Endothelial cell of umbilical vein (primary cell): ENCODE measurements at regions not wholly inside any gene's neighbourhood (a gene's known extent, or its start where the extent isn't known, plus 50 kb on each side); places are given as distances from the start of the nearest gene placed in this dataset.

Experiments used
- BruUV-seq: library from RNA; stranded (reverse); fragments of 400-500 nt; replicated peaks from 2 replicates; lab custom pipeline; 2021; lab: Mats Ljungman, UMichigan
- CTCF ChIA-PET: fragments of 300-600, 350-600 bp; sonication (Branson Sonifier 250); formaldehyde crosslinking; loops from one replicate; lab custom pipeline; 2021; ENCODE audit warnings: antibody characterized with exemption, inconsistent platforms; lab: Charles Lee
- POLR2A ChIA-PET: fragments of 300-600, 350-600 bp; sonication (Branson Sonifier 250); formaldehyde crosslinking; loops from one replicate; lab custom pipeline; 2021; ENCODE audit warnings: antibody characterized with exemption, inconsistent platforms; lab: Charles Lee
- DNase-seq: peaks from one replicate; pipeline ENCODE4 v3.0.0-alpha.2; 2011; ENCODE audit warnings: low read depth, low spot score
- FAIRE-seq: peaks from 2 replicates; lab custom pipeline; 2011; peaks lifted over from hg19 to GRCh38; lab: Jason Lieb, UNC
- H2AFZ ChIP-seq: 2 replicates; pipeline ENCODE4 v1.6.0; 2012; ENCODE audit warnings: low read depth, low read length, control low read depth, inconsistent platforms
- H3K27ac ChIP-seq: 2 replicates; pipeline ENCODE4 v1.5.1; 2011; ENCODE audit warnings: low read depth, mild to moderate bottlenecking, control low read depth, low read length, moderate library complexity; ENCODE audit not compliant: insufficient read depth
- H3K27me3 ChIP-seq, 2 experiments: 2 replicates each; pipeline versions ENCODE4 v1.6.0 to v1.6.1; 2011; ENCODE audit warnings: low read length in 2 of 2, mixed read lengths in 1 of 2; ENCODE audit not compliant: control insufficient read depth in 2 of 2, insufficient read depth in 2 of 2
- H3K36me3 ChIP-seq, 2 experiments: 2 replicates in 1 of 2; 3 replicates in 1 of 2; pipeline ENCODE4 v1.5.1; 2011; ENCODE audit warnings: low read length in 2 of 2, mild to moderate bottlenecking in 1 of 2, moderate library complexity in 1 of 2; ENCODE audit not compliant: control insufficient read depth in 2 of 2, insufficient read depth in 2 of 2; ENCODE audit errors: extremely low read depth in 1 of 2
- H3K4me1 ChIP-seq: 3 replicates; pipeline ENCODE4 v1.5.1; 2011; ENCODE audit warnings: mild to moderate bottlenecking, low read length; ENCODE audit not compliant: control insufficient read depth, insufficient read depth; ENCODE audit errors: extremely low read depth
- H3K4me2 ChIP-seq: 2 replicates; pipeline ENCODE4 v1.6.1; 2011; ENCODE audit warnings: low read length, control low read depth, mixed read lengths; ENCODE audit not compliant: insufficient read depth
- H3K4me3 ChIP-seq, 3 experiments: fragments of 200-600 bp in 1 of 3; sonication (generic), shearing (Covaris generic) in 1 of 3; replicated peaks in 1 of 3; 2 replicates each; pipeline ENCODE4 v1.5.1; 2011 to 2016; ENCODE audit warnings: control low read depth in 3 of 3, low read length in 3 of 3, mild to moderate bottlenecking in 2 of 3, inconsistent platforms in 1 of 3, low read depth in 1 of 3, moderate library complexity in 1 of 3; ENCODE audit not compliant: insufficient read depth in 1 of 3
- H3K79me2 ChIP-seq: 2 replicates; pipeline ENCODE4 v1.6.0; 2012; ENCODE audit warnings: low read length, inconsistent platforms; ENCODE audit not compliant: control insufficient read depth, insufficient read depth
- H3K9ac ChIP-seq: replicated peaks from 2 replicates; pipeline ENCODE3; 2011; ENCODE audit warnings: low read length, control low read depth; ENCODE audit not compliant: insufficient read depth; ENCODE audit errors: extremely low read depth
- H3K9me1 ChIP-seq: replicated peaks from 3 replicates; pipeline ENCODE4 v1.6.0; 2011; ENCODE audit warnings: mild to moderate bottlenecking, low read length; ENCODE audit not compliant: control insufficient read depth, insufficient read depth; ENCODE audit errors: extremely low read depth
- H3K9me3 ChIP-seq: replicated peaks from 2 replicates; pipeline ENCODE4 v1.5.1; 2012; ENCODE audit warnings: low read length, inconsistent platforms; ENCODE audit not compliant: control insufficient read depth, insufficient read depth
- H4K20me1 ChIP-seq: replicated peaks from 2 replicates; pipeline ENCODE3; 2011; ENCODE audit warnings: mild to moderate bottlenecking, low read length; ENCODE audit not compliant: control insufficient read depth, insufficient read depth; ENCODE audit errors: extremely low read depth
- CTCF ChIP-seq, 2 donors: IDR thresholded peaks; 1 replicate in 1 of 2; 2 replicates in 1 of 2; pipeline ENCODE4 v1.5.1; 2011; ENCODE audit warnings: low read length in 2 of 2, mild to moderate bottlenecking in 2 of 2, moderate library complexity in 2 of 2, control low read depth in 1 of 2, inconsistent platforms in 1 of 2, low read depth in 1 of 2; ENCODE audit not compliant: insufficient read depth in 1 of 2; ENCODE audit errors: extremely low read depth in 1 of 2
- EZH2 ChIP-seq: IDR thresholded peaks from 2 replicates; pipeline ENCODE4 v1.6.1; 2012; ENCODE audit warnings: borderline replicate concordance, low read depth, mild to moderate bottlenecking, moderate library complexity, low read length, inconsistent platforms; ENCODE audit not compliant: severe bottlenecking
- GATA2 ChIP-seq: IDR thresholded peaks from 2 replicates; pipeline ENCODE4 v1.7.0; 2011; ENCODE audit warnings: low read depth, mild to moderate bottlenecking, moderate library complexity, mixed read lengths, low read length; ENCODE audit not compliant: insufficient read length, insufficient read depth
- JUN ChIP-seq: IDR thresholded peaks from 2 replicates; pipeline ENCODE4 v1.6.1; 2011; ENCODE audit warnings: borderline replicate concordance, low read depth; ENCODE audit not compliant: insufficient read length, insufficient read depth
- MYC ChIP-seq: IDR thresholded peaks from one replicate; pipeline ENCODE4 v1.6.1; 2011; ENCODE audit warnings: mild to moderate bottlenecking, low read depth, low read length
- POLR2A ChIP-seq: IDR thresholded peaks from 2 replicates; pipeline ENCODE4 v1.6.1; 2012; ENCODE audit warnings: low read depth, mild to moderate bottlenecking, control low read depth, low read length
- POLR2AphosphoS5 ChIP-seq: IDR thresholded peaks from 2 replicates; pipeline ENCODE4 v1.6.1; 2012; ENCODE audit warnings: low read depth, mild to moderate bottlenecking, control low read depth, low read length, moderate library complexity; ENCODE audit not compliant: insufficient read depth
- dilution Hi-C: fragments of 300-500 bp; cut with MboI; formaldehyde crosslinking; loops from one replicate; pipeline ENCODE4 v1.15.0; 2019; ENCODE audit warnings: low sequenced_read_pairs; ENCODE audit not compliant: extremely low pct_ligation_motif_present
- intact Hi-C: fragments of 100-400 bp; cut with micrococcal nuclease; formaldehyde crosslinking; loops from one replicate; pipeline ENCODE4 v1.10.0; 2022
- TF ChIP-seq, protein P1 (sequence below): IDR thresholded peaks from 2 replicates; pipeline ENCODE4 v1.6.1; 2011; ENCODE audit not compliant: insufficient read depth, insufficient read length

- Histone ChIP-seq H3K27ac (no peak overlapping the region), H3K9me1 (no peaks in the 10 kb centered on the region), H3K36me3 (no peaks in the 10 kb centered on the region), H3K79me2 (no peaks in the 10 kb centered on the region), H3K9ac (no peak overlapping the region), H3K4me3 (no peak overlapping the region), H3K9me3 (no peaks in the 10 kb centered on the region), H4K20me1 (no peaks in the 10 kb centered on the region), H3K27me3 (no peaks in the 10 kb centered on the region), H3K4me1 (no peaks in the 10 kb centered on the region), H2AFZ (no peak overlapping the region), H3K4me2 (no peak overlapping the region)
- TF ChIP-seq POLR2AphosphoS5 (no peak), MYC (no peak), POLR2A (no peak), EZH2 (no peak)
- CTCF ChIA-PET: no interaction called here
- BruUV-seq: no TSS peak
- DNase-seq (no peak), FAIRE-seq (no peak)
- intact Hi-C loops: loop anchor here (2.0 kb wide), 1 partner anchor 22 kb away; no protein-coding TSS in a partner anchor
- POLR2A ChIA-PET: no interaction called here
- dilution Hi-C loops: no loop called here
Observed at GRCh38 chr7:114303301-114303700, 111.3 kb upstream of the FOXP2 start.

GRCh38 chr7:114302858-114303257 lies 111.8 kb upstream of the FOXP2 start:
- POLR2A ChIA-PET: no interaction called here
- Histone ChIP-seq H3K4me1 (no peaks in the 10 kb centered on the region), H3K4me2 (no peak overlapping the region), H3K9me3 (no peaks in the 10 kb centered on the region), H3K9me1 (no peaks in the 10 kb centered on the region), H3K36me3 (no peaks in the 10 kb centered on the region), H3K27me3 (no peaks in the 10 kb centered on the region), H3K79me2 (no peaks in the 10 kb centered on the region), H2AFZ (no peak overlapping the region), H4K20me1 (no peaks in the 10 kb centered on the region), H3K27ac (no peak overlapping the region), H3K4me3 (no peak overlapping the region), H3K9ac (no peak overlapping the region)
- no TSS peak for BruUV-seq
- TF ChIP-seq POLR2AphosphoS5 (no peak), EZH2 (no peak), POLR2A (no peak), JUN (no peak), MYC (no peak), CTCF (IDR thresholded peaks at IDR 0.05; ENCODE audit: extremely low read depth in 1 of 2, insufficient read depth in 1 of 2, low read depth in 1 of 2, low read length in 2 of 2) (no peak), GATA2 (no peak)
- TF ChIP-seq, protein P1, sequence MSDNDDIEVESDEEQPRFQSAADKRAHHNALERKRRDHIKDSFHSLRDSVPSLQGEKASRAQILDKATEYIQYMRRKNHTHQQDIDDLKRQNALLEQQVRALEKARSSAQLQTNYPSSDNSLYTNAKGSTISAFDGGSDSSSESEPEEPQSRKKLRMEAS: no peak
- intact Hi-C loops (loop anchor here (2.0 kb wide), 1 partner anchor 22 kb away; no protein-coding TSS in a partner anchor), dilution Hi-C loops (no loop called here)
- CTCF ChIA-PET: no interaction called here
- no peak for FAIRE-seq
- DNase-seq: no peak
